ENCODE measurements at regions not wholly inside any gene's neighbourhood (a gene's known extent, or its start where the extent isn't known, plus 50 kb on each side); places are given as distances from the start of the nearest gene placed in this dataset.
"Not testable (repeated sequence)": the region's sequence is repeated elsewhere in the genome, so short reads cannot be mapped to it uniquely, and the experiment has no call there.

- DNase-seq (ENCODE audit: low read depth), result no peak
Observed at GRCh38 chr1:213417225-213417820, 366.3 kb downstream of the RPS6KC1 start.

DNA sequence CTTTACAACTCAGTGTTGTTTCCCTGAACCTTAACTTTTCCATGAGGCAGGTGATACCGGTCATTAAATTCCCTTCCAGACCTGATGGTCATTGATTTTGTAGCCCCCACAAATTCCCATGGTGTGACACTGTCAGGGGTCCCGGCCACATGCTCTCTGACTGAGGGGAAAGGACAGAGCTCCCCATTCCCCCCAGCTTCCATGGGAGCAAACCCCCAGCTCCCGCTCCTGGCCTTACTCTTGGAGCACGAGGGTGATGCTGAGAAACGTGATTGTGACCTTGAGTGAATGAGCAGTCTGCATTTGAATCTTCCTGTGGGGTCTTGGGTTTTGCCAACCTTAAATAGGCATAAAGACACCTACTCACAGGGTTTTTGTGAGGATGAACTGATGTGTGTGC is 366.8 kb downstream of the RPS6KC1 start:
- DNase-seq (ENCODE audit: low read depth), result no peak

DNA sequence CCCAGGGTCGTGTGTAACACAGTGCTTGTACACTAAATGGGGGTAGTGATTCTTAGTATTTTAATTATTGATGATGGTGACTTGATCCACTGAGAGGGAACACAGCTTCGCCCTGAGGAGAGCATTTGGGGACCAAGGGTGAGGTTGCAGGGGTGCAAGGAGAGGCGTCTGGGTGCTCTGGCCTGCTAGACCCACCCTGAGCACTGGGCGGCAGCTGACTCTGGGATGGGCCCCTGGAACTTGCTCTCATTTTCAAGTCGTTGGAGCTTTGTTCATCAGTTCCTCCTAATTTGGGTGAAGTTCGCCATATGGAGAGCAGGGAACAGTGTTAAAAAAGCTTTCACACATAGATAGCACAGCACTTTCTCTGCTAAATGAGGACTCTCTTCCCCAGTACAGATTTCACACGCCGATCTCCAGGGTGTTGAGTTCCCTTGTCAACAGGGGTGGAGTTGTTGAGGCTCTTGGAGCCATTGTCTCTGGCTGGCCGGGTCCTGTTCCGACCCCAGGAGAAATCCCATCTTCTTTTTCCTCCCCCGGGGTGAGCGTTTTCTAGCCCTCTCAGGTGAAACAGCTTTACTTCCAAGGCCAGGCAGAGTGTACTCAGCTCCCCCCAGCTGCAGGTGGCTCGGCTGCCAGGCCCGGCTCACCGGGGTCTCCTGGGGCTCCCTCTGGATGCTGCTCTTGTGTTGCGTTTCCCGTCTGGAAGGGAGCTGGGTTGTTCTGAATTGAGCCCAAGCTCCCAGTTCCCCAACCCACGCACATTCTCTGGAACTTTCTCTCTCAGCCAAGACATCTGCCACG is 367.4 kb downstream of the RPS6KC1 start:
- no peak for DNase-seq (ENCODE audit: low read depth)

GRCh38 chr1:213419401-213420030 is 368.5 kb downstream of the RPS6KC1 start:
- DNase-seq (ENCODE audit: low read depth), result peak; percentile 6

DNA sequence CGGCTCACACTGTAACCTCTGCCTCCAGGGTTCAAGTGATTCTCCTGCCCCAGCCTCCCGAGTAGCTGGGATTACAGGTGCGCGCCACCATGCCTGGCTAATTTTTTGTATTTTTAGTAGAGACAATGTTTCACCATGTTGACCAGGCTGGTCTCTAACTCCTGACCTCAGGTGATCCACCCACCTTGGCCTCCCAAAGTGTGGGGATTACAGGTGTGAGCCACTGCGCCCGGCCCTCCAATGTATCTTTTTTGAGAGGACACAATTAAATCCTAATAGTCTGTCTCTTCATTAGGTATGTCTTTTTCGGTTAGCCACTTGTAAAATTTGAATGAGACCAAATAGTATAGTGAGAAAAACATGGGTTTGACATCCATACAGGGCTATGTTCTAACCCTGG is 370.1 kb downstream of the RPS6KC1 start:
- not testable (repeated sequence) for DNase-seq (ENCODE audit: low read depth)

DNA sequence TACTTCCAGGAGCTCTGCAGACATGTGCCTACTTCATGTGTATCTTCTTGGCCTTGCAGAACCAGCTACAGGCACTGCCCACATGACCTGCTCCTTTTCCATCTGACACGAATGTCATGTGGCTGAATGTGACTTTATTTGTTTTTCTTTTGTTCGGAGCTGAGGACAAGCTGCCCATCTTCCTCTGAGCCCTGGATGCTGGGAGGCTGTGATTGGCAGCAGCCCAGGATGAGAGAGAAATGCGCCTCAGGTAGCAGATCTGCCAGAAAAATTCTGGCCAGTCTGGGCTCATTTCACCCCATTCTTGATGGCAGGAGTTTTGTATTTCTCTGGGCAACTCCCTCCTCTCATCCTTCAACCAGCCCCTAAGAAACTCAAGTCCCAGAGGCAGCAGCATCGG is 372.0 kb downstream of the RPS6KC1 start:
- DNase-seq (ENCODE audit: low read depth), result no peak

DNA sequence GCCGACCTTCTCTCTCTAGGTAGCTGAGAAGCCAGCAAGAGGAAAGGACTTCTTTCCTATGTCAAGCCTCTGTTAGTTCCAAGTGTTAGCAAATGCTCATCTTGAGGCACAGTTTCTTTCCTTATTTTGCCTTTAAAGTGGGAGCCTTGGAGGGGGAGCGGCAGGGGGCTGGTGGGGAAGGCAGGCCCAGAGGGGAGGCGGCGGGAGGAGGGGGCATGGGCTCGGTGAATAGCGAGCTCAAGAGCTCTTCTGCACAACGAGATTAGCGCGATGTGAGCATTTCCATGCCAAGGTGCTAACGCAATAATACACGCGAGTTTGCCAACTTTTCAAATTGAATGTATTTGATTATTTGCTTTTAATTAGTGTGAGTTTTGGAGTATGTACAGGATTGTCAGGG is 372.6 kb downstream of the RPS6KC1 start:
- DNase-seq (ENCODE audit: low read depth), result no peak

- no peak for DNase-seq (ENCODE audit: low read depth)
Observed at GRCh38 chr1:213425376-213426030, 374.5 kb downstream of the RPS6KC1 start.

DNA sequence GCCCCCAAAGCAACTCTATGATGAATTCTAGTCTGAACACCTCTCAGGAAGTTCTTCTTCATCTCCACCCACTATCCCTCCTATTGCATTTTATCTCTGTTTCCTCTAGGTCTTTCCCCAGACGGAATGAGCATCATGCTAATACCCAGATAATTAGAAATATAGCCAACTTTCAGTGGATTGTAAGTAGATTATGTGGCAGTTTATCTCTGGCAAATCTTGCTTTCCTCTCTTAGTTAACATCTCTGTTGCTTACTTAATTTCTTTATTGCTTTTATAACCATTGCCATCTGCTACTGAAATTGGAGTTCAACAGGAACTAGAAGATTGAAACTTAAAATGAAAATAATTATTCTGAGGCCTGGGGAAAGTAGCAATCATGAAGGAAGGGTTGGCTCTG is 378.6 kb downstream of the RPS6KC1 start:
- DNase-seq (ENCODE audit: low read depth), result no peak

GRCh38 chr1:213435715-213436114 is 384.7 kb downstream of the RPS6KC1 start:
- no peak for DNase-seq (ENCODE audit: low read depth)

GRCh38 chr1:213438339-213438738 is 387.3 kb downstream of the RPS6KC1 start:
- DNase-seq (ENCODE audit: low read depth), result no peak

- no peak for DNase-seq (ENCODE audit: low read depth)
Observed at GRCh38 chr1:213439703-213440102, 388.7 kb downstream of the RPS6KC1 start.

DNA sequence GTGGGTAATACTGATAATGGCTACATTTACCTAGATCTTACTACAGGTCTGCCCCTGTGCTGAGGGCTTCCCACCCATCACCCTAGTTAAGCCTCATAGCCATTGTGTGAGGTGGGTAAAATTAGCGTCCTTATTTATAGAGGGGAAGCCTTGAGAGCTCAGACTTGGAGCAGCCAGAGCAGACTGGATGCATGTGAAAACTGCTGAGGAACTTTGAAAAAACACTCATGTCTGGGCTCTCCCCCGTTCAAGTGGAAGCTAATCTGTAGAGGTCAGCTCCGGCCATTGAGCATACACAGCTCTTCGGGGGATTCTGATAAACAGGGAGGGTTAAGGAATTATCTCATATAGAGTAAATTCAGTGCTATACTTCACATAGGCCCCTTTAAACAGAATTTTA is 389.7 kb downstream of the RPS6KC1 start:
- DNase-seq (ENCODE audit: low read depth), result no peak

GRCh38 chr1:213443415-213443814 is 392.4 kb downstream of the RPS6KC1 start:
- DNase-seq (ENCODE audit: low read depth), result no peak

DNA sequence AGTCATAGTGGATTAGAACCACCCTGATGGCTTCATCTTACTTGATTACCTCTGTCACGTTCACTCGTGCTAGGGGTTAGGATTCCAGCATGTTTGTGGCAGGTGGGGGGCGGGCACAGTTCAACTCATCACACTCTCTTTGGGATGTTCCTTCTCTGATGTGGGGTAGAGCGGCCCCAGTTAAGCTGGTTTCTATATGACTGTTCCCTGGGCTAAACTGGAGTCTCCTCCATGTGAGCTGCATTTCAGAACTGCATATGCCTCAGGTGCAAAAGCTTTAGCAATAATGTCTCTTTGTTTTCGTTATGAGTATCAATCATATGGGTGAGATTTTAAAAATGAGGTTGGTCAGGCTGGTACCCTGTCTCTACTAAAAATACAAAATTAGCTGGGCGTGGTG is 393.2 kb downstream of the RPS6KC1 start:
- DNase-seq (ENCODE audit: low read depth), result no peak

DNA sequence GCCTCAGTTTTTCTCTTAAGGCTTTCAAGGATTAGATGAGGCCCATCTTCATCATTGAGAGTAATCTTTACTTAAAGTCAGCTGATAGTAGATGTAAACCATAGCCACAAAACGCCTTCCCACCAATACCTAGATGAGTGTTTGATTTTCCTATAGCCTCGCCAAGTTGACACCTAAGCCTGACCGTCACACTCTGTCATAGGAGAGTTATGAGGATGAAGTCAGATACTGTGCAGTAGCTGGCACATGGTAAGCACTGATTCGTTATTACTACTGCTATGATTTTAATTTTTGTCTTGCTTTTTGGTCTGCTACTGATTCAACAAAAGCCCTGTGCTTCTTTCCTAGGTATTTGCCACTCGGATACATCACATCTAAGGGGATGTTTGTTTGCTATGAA is 395.5 kb downstream of the RPS6KC1 start:
- no peak for DNase-seq (ENCODE audit: low read depth)

DNA sequence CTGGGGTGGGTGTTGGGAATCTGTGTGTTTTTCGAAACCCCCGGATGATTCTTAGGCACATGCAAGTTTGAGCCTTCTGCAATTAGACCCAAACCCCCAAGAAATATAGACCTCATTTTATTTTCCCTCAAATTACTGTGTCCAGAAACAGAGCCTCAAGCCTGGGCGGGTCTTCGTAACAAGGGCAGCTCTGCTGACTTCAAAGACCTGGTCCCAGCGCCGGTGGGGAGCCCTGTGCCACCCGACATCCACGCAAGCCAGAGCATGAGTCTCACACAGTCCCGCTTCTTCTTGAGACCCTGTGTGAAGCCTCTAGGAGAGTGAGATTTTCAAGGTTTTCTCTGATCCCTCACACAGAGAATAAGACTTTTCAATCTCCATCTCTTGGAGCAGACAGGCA is 397.3 kb downstream of the RPS6KC1 start:
- no peak for DNase-seq (ENCODE audit: low read depth)

- no peak for DNase-seq (ENCODE audit: low read depth)
Observed at GRCh38 chr1:213448776-213449175, 397.7 kb downstream of the RPS6KC1 start.

DNA sequence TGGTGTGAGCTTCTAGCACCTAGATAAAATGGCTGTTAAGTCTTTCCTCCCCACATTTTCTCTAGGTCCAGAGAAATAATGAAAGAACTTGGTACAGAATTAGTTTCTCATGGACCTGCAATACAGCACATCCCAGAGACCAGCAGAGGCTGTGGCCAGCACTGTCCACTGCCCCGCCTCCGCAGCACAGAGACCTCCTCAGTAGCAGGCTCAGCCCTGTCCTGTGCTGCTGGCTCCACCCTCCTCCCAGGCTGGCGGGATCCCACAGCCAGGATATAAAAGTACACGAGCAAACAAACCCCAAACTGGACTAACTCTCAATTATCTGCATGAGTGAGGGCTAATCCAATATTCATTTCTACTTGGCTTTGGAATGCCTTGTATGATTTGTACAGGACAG is 401.5 kb downstream of the RPS6KC1 start:
- DNase-seq (ENCODE audit: low read depth), result no peak

DNA sequence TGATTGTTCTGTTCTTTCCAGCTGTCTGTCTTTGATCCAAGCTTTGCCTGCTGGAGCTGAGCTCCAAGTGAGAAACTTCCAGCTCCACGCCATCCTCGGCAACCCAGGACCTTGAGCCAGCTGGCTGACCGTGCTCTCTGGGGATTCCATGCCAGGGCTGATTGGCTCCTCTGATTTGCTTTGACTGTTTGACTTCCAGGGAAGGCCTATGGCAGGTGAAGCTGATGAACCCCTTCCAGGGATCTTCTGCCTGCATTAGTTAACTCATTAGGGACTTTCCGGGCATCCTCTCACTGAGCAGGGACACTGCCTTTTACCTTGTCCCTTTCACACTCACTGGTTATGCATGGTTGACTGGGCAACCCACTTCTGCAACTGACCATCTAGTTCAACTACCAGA is 406.1 kb downstream of the RPS6KC1 start:
- DNase-seq (ENCODE audit: low read depth), result no peak

GRCh38 chr1:213457733-213458132 is 406.7 kb downstream of the RPS6KC1 start:
- DNase-seq (ENCODE audit: low read depth), result peak; percentile 13

GRCh38 chr1:213462374-213462773 is 411.3 kb downstream of the RPS6KC1 start:
- not testable (repeated sequence) for DNase-seq (ENCODE audit: low read depth)

All from EH (cell line).